GM21717 (cell line): ENCODE measurements at regions not wholly inside any gene's neighbourhood (a gene's known extent, or its start where the extent isn't known, plus 50 kb on each side); places are given as distances from the start of the nearest gene placed in this dataset.
A peak's percentile ranks its signal among the peaks of the same experiment; 100 is the strongest.

ENCODE experiments used
- ATAC-seq: cut with Tn5 transposase; IDR thresholded peaks from one replicate; pipeline ENCODE4 v1.9.1; 2021; ENCODE audit warnings: mild to moderate bottlenecking, moderate library complexity; ENCODE audit not compliant: unreplicated experiment

DNA sequence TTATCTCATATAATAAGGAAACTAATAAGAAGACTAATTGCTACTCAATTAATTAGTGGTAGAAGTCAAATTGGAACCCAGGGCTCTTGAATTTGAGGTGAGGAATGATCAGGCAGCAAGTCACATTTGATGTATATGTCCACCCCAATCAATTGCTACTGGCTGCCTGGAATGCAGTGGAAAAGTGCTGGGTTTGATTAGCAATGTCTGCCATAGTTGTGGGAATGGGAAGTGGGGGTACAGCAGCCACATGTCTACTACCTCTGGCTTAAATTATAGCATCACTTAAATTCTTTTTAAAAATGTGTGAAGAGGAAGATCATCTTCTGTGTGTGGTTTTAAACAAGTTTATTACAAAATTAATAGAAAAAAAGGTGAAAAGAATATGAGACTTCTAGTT, 50.8 kb upstream of the NAV2 start:
- ATAC-seq = no peak

DNA sequence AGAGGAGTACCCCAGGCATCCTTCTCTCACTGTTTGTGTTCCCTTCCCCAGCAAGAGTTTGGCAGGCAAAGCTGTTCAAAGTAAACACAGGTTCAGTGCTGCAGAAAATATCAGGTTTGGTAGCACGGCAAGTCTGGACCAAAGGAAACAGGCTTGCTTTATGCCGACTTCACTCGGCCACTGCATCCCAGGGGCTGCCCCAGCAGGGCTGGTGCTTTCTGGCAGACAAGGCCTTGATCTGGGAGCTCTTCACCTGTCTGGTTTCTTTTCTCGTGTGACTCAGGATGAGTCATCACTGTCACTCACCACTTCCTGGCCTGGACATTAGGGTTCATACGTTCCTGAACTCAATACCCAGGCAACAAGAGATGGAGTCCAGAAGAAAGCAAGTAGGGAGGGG, 52.6 kb upstream of the NAV2 start:
- peak; percentile 99 for ATAC-seq

DNA sequence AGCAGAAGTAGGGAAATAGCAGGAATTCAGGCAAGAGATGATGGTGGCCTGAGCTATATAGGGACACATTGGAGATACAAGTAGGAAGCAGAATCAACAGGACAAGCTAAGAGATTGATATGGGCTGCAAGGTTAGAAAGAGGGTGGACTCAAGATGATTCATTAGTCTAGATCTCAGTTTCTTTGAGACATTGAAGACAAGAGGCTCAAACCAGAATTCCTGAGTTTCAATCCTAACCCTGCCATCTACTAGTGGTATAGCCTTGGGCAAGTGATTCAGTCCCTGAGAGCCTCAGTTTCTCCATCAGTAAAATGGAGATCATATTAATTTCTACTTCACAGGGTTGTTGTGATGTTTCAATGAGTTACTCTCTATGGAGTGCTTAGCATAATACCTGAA, 53.1 kb upstream of the NAV2 start:
- no peak for ATAC-seq

DNA sequence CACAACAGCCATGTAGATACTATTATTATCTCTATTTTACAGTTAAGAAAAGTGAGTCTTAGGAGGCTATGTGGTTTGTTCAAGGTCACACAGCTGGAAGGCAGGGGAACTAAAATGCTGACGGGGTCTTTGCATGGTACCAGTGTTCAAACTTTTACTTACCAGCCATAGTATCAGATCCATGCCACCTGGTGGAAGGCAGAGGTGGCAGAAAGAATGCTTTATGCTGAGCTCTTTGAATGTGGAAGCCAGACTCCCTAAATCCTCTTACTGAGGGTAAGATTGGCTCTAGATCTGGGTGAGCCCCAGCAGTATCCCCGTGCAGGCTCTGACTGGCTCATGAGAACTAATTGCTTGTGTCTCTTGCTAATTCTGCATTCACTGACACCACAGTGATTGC, 54.3 kb upstream of the NAV2 start:
- ATAC-seq = no peak

DNA sequence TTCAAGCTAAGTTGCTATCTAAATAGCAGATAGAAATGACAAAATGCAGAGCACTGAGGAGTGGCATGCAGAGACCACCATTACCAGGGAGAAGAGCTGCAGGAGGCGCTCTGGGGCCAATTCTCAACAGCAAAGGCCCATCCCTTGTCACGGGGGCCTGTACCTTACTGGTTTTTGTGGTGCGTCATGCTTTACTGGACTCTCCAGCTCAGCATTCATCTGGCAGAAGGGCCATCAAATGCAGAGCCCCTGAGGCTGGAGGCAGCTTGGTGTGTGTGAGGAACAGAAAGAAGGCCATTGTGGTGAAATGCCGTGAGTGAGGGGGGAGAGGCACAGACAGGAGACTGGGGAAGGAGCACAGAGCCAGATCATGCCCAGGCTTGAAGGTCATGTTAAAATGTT, 56.5 kb upstream of the NAV2 start:
- ATAC-seq = no peak

DNA sequence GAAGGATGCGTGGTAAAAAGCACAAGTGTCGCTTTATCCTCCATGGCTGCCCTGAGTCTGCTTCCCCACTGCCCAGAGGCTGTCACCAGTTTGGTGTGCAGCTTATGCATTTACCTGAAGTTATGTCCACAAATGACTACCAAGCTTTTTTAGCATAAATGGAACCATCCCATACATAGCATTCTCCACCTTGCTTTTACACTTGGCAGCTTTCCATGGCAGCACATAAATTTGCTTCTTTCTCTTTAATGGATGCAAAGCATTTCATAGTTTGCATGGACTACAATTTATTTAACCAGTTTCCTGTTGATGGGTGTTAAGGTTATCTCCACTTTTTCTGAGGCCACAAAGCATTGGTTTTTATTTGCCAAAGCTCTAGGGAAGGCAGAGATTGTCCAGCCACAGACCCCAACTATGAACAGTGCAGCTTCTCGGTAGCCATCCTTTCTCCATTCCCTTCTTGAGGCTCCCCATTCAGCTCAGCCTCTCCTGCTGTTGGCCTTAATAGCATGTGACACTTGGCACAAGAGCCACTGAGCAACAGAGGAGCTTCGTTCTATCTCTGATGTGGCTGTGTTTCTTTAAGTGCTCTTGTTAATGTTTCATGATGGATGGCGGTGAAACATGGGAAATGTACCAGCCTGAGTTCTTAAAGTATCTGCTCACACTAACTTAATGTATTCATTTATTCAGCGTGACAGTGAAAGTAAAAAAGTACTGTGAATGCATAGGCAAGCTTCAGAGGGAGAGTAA, 59.8 kb upstream of the NAV2 start:
- ATAC-seq = no peak

DNA sequence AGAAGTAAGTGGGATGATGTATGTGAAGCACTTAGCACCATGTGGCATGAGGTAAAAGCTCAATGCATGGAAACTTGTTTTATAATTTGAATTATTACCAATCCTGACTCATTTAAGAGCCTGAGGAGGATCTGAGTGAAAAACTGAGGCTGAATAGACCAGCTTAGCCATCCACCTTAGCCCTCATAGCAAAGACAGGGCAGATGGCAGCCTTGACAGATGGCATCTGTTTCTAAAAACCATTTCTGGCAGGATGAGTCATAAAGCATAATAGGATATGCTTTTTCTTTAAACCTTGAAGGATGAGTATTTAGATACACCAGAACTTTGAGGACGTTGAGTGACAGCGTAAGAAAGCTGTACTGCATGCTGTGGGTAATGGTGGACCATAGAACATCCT, 61.0 kb upstream of the NAV2 start:
- ATAC-seq = no peak

DNA sequence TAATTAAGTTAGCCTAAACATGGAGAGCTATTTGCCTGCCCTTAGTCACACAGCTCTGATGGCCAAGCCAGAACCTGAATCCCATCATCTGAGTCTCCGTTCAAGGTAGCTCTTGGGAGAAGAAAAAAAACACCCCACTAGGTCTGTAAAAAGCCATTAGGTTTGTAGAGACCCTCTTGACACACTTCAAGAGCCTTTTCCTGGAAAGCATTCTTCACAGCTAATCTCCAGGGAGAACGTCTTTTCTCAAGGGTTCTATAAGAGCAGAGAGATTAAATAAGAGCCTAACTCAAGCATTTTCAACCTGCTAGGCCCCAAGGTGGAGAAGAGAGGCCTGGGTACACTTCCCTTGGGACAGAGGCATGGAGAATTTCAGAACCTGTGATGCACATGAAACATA, 61.6 kb upstream of the NAV2 start:
- no peak for ATAC-seq

DNA sequence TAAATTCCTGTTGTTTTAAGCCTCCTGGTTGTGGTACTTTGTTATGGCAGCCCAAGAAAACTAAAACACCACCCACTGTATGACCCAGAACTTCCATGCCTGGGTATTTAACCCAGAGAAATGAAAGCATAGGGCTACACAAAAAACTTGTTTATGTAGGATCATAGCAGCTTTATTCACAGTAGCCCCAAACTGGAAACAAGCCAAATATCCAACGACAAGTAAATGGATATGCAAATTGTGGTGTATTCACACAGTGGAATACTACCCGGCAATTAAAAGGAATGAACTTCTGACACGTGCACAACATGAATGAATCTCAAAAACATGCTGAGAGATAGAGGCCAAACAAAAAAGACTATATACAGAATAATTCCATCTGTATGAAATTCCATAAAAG, 62.2 kb upstream of the NAV2 start:
- ATAC-seq = no peak

DNA sequence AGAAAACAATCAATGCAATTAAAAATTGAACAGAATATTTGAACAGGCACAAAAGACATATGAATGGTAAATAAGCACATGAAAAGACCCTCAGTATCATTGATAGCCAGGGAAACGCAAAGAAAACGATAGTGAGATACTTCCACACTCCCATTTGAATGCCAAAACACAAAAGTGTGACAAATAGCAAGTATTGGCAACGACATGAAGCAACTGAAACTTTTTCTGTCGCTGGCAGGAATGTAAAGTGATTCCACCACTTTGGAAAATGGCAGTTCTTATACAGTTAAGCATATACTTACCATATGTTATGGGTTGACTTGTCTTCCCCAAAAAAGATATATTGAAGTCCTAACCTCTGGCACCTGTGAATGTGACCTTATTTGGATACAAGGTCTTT, 62.9 kb upstream of the NAV2 start:
- ATAC-seq = no peak

DNA sequence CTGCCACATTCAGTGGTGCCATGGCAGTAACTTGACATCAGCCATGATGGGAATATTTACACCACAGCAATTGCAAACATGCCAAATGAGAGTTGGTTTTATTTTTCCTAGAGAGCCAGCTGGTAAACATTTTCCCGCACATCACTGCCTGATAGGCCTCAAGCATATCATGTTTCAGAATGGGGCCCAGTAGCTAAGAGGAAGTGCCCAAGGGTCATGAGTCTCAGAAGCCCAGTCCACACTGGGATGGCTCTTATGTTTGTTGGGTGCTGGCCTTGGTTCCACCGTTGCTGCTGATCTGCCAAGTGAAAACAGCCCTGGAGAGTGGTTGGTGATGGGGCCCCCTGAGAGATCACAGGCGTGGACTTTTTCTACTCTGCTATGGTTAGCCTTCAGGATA, 64.3 kb upstream of the NAV2 start:
- ATAC-seq = no peak

DNA sequence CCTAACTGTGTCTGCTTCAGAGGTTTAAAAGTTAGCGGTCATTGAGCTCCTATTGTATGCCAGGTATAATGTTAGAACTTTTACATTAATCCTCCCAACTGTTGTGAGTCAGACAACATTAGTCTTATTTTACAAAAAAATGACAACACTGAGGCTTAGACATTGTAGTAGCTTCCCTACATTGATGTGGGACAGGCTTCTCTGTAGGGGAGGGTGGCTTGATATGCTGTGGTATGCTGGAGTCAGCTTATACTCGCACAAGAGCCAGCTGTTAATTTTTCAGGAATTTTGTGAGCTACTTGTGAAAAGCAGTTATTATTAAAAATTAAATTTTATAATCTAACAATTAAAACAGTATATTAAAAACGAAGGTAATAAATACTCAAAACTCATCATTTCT, 64.8 kb upstream of the NAV2 start:
- no peak for ATAC-seq

DNA sequence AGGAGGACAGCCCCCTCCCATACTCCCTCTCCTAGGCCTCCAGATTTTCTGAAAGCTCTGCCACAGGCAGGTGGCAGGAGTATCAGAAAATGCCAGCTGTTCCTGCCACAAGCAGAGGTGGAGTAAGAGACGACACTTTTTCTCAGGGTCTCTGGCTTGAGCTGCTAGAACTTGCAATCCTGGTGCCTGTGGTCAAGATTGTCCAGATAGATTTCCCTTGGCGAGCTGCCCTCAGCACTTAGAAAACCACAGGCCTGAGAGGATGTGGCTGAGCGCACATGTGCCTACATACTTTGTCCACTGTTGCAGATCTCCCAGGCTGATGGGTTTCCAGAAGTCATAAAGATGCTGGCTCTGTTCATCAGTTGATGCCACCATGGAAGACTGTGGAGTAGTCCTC, 65.7 kb upstream of the NAV2 start:
- ATAC-seq = no peak

DNA sequence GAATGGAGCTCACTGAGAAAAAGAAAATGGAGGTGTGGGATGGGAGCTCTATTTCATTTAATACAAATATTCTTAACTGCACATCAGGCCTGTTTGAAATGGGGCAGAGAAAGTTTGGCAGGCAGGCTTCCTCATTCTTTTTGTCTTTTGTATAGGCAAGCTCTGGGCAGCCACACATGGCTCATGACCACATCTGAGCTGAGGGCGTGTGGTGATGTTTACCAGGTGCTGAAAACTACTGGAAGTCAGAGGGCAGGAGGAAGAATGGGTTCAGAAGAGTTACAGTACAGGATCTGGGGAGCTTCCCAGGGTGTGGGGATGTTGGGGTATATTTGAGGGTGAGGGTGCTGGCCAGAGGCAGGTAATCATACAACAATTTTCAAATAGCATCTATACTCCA, 66.3 kb upstream of the NAV2 start:
- no peak for ATAC-seq

DNA sequence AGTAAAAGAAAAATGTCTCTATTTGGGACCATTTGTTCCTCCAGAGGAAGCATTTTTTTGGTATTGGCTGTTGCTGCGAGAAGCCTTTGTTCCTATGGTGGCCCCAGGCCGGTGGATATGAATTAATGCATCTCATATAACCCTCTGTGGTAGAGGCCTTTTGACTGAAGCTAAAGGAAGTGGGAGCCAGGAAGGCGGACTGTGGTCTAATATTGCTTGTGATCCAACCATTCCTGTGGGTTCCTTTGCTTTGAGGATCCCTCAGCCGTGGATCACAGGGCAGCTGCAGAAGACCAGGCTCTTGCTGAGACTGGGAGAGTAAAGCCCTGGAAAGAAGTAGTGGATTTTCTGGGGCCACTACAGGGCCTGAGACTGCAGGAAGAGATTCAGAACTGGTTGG, 68.3 kb upstream of the NAV2 start:
- no peak for ATAC-seq

DNA sequence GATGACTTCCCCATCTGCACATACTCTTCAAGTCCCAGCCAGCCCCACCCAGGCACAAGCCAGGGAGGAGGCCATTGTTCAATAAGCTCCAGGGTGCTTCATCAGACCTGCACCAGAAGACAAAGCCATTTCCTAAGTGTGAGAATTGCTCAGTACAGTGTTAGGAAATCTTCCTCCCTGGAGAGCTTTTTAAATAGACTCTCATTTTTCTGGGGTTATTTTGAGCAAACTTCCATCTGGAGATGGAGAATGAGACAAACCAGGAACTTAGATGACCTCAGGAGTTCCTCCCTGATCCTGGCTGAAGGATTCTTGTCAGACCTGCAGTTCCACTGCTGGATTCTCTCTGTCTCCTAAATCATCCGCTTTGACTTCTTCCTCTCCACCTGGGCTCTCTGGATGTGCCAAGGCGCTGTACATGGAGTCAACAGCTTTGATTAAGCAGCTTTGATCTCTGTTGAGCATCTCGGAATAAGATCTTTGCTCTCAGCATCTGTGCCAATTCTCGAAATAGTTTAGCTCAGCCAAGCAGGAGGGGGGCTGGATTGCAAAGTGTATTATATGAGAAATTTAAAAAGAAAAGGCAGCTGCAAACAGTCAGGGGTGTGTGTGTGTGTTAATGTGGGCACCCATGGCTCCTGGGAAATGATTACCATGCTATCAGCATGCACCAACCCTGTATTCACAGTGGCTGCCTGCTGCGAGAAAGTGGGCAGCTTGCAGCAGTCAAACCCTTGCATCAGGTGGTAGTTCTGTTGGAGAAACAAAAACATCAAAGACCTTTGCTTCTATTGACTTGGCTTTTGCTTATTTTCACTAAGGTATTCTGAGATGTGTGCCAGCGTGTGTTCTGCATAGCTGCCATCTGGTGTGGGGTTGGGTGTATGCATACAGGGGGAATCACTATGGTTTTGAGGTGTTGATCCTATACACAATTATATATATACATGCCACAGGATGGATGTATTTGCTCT, 70.2 kb upstream of the NAV2 start:
- no peak for ATAC-seq

DNA sequence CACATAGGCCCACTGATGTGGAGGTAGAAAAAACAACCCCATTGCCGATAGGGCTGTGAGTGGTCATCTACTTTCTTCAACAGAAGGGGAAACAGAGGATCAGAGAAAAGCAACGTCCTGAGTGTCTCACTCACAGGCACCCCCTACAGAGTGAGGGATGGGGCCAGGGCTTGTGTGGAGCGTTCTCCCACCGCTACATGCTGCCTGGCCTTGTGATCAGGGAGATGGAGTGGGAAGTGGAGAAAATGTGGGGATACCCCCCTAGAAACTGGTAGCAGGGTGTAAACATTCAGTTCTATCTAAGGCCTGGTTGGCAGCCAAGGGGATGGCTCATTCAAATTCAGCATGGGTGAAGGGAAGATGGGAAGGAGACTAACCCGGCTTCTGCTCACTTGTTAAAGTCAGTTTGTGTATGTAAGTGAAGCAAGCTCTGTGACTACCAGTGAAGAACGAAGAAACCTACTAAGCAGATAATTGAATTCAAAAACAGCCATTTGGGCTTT, 73.0 kb upstream of the NAV2 start:
- no peak for ATAC-seq

DNA sequence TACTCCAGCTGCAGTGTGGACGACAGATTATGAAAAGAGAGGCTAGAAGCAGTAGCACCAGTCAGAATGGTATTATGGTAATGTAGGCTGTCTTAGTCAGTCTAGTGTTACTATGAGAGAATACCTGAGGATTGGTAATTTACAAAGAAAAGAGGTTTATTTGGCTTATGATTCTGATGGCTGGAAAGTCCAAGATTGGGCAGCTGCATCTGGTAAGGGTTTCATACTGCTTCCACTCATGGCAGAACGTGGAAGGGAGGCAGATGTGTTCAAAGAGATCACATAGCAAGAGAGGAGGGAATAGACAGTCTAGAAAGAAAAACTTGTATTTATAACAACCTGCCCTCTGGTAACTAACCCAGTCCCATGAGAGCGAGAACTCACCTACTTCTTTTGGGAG, 77.3 kb upstream of the NAV2 start:
- ATAC-seq = no peak

DNA sequence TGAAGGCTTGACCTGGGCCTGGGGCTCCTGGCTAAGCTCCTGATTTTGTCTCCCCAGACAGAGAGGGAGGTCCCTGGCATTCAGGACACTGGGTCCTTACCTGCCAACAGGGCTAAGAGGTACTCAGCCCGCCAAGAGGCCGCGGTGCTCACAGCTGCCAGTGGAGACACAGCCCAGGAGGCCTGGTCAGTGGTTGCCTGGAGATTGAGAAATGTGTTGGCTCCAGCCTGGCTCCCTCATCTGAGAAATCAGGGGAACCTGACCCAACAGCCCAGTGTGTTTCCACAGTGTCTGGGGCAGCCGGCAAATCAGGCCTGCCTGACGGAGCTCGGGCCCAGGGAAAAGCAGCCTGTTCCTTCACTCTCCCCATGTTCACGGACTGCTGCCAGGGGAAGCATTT, 79.4 kb upstream of the NAV2 start:
- no peak for ATAC-seq

DNA sequence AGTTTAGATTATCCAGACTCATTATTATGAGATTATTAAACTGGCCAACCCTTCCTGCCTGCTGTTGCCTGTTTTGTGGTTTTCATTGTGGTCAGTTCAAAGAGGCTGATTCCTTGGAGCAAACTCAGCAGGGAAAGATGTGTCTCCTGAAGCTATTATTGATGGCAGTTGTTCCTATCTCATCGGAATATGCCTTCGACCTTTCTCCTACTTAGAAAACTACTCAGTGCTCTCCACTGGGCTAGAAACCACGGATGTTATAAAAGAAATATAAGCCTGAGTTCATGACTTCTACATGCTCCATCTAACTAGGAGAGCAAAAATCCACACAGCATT, 80.2 kb upstream of the NAV2 start:
- no peak for ATAC-seq

DNA sequence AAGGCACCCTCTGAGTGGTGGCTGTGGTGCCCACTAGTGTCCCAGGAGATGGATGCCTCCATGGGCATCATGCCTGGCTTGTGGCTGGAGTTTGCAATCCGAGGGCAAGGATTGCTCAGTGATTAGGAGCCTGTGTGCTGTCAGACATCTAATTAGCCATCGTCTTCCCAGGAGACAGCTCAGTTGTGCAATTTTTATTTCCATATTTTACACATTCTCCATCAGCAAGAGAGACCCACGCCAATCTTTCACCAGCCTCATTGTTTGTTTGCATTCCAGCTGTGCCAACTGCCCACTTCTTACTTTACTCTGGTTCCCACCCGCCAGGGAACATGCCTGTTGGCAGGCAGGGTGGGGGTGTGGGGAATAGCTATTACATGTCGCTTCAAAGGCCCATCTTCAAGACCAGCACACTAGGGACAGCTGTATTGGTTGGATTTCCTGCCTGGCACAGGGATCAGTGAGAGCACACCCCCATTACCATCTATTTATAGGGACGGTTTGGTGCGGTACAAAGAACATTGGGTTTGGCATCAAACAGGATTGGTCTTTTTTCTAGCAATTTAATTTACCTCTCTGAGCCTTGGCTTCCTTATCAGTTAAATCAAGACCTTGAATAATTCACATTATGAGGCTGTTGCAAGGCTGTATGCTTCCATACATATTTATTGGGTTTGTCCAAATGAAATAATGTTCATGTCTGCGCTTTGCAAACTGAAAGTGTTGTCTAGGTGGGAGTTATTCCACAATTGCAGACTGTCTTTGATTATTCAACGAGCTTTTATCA, 80.7 kb upstream of the NAV2 start:
- ATAC-seq = no peak
